C4-2B (cell line): ENCODE measurements at regions not wholly inside any gene's neighbourhood (a gene's known extent, or its start where the extent isn't known, plus 50 kb on each side); places are given as distances from the start of the nearest gene placed in this dataset.

Experiments used
- ZFX ChIP-seq: fragments of 450-650 bp; IDR thresholded peaks from 2 replicates; pipeline ENCODE4 v1.6.1; 2017
- TF ChIP-seq, protein P1 (sequence below): fragments of 450-650 bp; conservative IDR thresholded peaks from 2 replicates; pipeline ENCODE4 v1.5.1; 2017; ENCODE audit warnings: mild to moderate bottlenecking

- no peak for TF ChIP-seq ZFX
- TF ChIP-seq, protein P1, sequence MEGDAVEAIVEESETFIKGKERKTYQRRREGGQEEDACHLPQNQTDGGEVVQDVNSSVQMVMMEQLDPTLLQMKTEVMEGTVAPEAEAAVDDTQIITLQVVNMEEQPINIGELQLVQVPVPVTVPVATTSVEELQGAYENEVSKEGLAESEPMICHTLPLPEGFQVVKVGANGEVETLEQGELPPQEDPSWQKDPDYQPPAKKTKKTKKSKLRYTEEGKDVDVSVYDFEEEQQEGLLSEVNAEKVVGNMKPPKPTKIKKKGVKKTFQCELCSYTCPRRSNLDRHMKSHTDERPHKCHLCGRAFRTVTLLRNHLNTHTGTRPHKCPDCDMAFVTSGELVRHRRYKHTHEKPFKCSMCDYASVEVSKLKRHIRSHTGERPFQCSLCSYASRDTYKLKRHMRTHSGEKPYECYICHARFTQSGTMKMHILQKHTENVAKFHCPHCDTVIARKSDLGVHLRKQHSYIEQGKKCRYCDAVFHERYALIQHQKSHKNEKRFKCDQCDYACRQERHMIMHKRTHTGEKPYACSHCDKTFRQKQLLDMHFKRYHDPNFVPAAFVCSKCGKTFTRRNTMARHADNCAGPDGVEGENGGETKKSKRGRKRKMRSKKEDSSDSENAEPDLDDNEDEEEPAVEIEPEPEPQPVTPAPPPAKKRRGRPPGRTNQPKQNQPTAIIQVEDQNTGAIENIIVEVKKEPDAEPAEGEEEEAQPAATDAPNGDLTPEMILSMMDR = no peak
These were observed 50.3 kb upstream of the SORBS2 start for GRCh38 chr4:185862340-185862739.
